ENCODE measurements at regions not wholly inside any gene's neighbourhood (a gene's known extent, or its start where the extent isn't known, plus 50 kb on each side); places are given as distances from the start of the nearest gene placed in this dataset.

DNA sequence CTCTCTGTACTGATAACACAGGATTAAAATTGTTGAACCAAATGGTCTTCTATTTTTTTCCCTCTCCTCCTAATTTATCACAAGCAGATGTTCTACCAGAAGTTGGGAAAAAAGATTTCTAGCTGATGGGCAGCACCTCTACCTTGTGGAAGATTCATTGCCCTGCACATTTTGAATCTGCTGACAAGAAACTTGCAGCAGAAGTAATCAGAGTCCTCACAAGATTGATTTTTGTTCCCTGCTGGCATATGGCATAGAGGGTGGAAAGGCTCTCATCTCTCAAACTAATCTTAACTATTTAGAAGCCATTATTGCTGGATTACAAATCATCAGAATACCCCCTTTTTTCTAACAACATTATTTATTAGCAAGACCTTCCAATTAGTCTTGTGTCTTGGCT, 148.9 kb upstream of the MEIS2 start:
- H3K4me3 ChIP-seq (ENCODE audit: control insufficient read depth, low read depth, low read length) = no peak overlapping the region
- TF ChIP-seq, protein P1, sequence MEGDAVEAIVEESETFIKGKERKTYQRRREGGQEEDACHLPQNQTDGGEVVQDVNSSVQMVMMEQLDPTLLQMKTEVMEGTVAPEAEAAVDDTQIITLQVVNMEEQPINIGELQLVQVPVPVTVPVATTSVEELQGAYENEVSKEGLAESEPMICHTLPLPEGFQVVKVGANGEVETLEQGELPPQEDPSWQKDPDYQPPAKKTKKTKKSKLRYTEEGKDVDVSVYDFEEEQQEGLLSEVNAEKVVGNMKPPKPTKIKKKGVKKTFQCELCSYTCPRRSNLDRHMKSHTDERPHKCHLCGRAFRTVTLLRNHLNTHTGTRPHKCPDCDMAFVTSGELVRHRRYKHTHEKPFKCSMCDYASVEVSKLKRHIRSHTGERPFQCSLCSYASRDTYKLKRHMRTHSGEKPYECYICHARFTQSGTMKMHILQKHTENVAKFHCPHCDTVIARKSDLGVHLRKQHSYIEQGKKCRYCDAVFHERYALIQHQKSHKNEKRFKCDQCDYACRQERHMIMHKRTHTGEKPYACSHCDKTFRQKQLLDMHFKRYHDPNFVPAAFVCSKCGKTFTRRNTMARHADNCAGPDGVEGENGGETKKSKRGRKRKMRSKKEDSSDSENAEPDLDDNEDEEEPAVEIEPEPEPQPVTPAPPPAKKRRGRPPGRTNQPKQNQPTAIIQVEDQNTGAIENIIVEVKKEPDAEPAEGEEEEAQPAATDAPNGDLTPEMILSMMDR (IDR thresholded peaks at IDR 0.05; ENCODE audit: control insufficient read depth, insufficient read depth, low read depth, low read length, missing control alignments) = no peak
- DNase-seq (ENCODE audit: low read depth) = no peak

GRCh38 chr15:37252530-37252929, 152.2 kb upstream of the MEIS2 start:
- DNase-seq (ENCODE audit: low read depth) = no peak
- TF ChIP-seq, protein P1 (IDR thresholded peaks at IDR 0.05; ENCODE audit: control insufficient read depth, insufficient read depth, low read depth, low read length, missing control alignments) = no peak
- no peak overlapping the region for H3K4me3 ChIP-seq (ENCODE audit: control insufficient read depth, low read depth, low read length)

- TF ChIP-seq, protein P1 (IDR thresholded peaks at IDR 0.05; ENCODE audit: control insufficient read depth, insufficient read depth, low read depth, low read length, missing control alignments) = no peak
- no peak for DNase-seq (ENCODE audit: low read depth)
- H3K4me3 ChIP-seq (ENCODE audit: control insufficient read depth, low read depth, low read length) = no peak overlapping the region
Measured at GRCh38 chr15:37253877-37254276, 153.5 kb upstream of the MEIS2 start.

DNA sequence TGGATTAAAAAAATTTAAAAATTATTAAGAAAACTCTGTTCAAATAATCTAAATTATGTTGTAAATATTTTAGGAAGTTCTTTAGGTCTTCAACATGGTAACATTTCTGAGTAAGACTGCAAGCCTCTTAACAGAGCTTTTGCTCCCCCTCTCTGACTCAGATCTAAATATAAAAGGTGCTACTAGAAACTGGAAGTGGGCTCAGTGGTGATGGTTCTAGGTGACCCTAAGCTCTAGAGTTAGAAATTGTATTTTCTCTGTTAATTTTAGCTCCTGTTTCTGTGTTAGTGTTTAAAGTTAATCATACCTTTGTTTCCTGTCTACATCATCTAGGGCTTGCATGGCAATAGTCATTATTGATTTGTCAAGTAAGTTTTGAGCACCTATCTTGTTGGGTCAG, 159.9 kb upstream of the MEIS2 start:
- H3K4me3 ChIP-seq (ENCODE audit: control insufficient read depth, low read depth, low read length) = no peak overlapping the region
- TF ChIP-seq, protein P1 (IDR thresholded peaks at IDR 0.05; ENCODE audit: control insufficient read depth, insufficient read depth, low read depth, low read length, missing control alignments) = no peak

GRCh38 chr15:37261685-37262084, 161.3 kb upstream of the MEIS2 start:
- H3K4me3 ChIP-seq (ENCODE audit: control insufficient read depth, low read depth, low read length) = no peak overlapping the region
- TF ChIP-seq, protein P1 (IDR thresholded peaks at IDR 0.05; ENCODE audit: control insufficient read depth, insufficient read depth, low read depth, low read length, missing control alignments) = no peak
- DNase-seq (ENCODE audit: low read depth) = no peak

More for the DNA sequence above, 159.9 kb upstream of the MEIS2 start:
- no peak for DNase-seq (ENCODE audit: low read depth)

GRCh38 chr15:37262922-37263608, 162.7 kb upstream of the MEIS2 start:
- DNase-seq (ENCODE audit: low read depth) = no peak
- TF ChIP-seq, protein P1 (IDR thresholded peaks at IDR 0.05; ENCODE audit: control insufficient read depth, insufficient read depth, low read depth, low read length, missing control alignments) = no peak
- H3K4me3 ChIP-seq (ENCODE audit: control insufficient read depth, low read depth, low read length) = no peak overlapping the region

Data from AG09309 (cell line).